Endothelial cell (in vitro differentiated cells): ENCODE measurements at regions not wholly inside any gene's neighbourhood (a gene's known extent, or its start where the extent isn't known, plus 50 kb on each side); places are given as distances from the start of the nearest gene placed in this dataset.

Experiments
- DNase-seq: peaks from one replicate; pipeline ENCODE4 v3.0.0; 2021; ENCODE audit warnings: low spot score
- H3K27ac Mint-ChIP-seq: one replicate; pipeline ENCODE4 v1.8.0; 2021; ENCODE audit warnings: mixed read lengths, inconsistent platforms; ENCODE audit not compliant: unreplicated experiment
- H3K27me3 Mint-ChIP-seq: one replicate; pipeline ENCODE4 v1.8.0; 2021; ENCODE audit warnings: mild to moderate bottlenecking, moderate library complexity, mixed read lengths, inconsistent platforms; ENCODE audit not compliant: unreplicated experiment
- H3K36me3 Mint-ChIP-seq: one replicate; pipeline ENCODE4 v1.8.0; 2021; ENCODE audit warnings: mild to moderate bottlenecking, low read depth, mixed read lengths, inconsistent platforms; ENCODE audit not compliant: unreplicated experiment
- H3K4me1 Mint-ChIP-seq: one replicate; pipeline ENCODE4 v1.8.0; 2021; ENCODE audit warnings: mild to moderate bottlenecking, mixed read lengths, inconsistent platforms; ENCODE audit not compliant: unreplicated experiment
- H3K4me3 Mint-ChIP-seq: one replicate; pipeline ENCODE4 v1.8.0; 2021; ENCODE audit warnings: mild to moderate bottlenecking, mixed read lengths, inconsistent platforms; ENCODE audit not compliant: unreplicated experiment
- H3K9me3 Mint-ChIP-seq: one replicate; pipeline ENCODE4 v1.8.0; 2021; ENCODE audit warnings: mixed read lengths, inconsistent platforms; ENCODE audit not compliant: unreplicated experiment
- CTCF ChIP-seq: fragments of 200-600 bp; sonication (generic); IDR thresholded peaks from one replicate; pipeline ENCODE4 v1.5.0; 2021; ENCODE audit warnings: antibody characterized with exemption; ENCODE audit not compliant: unreplicated experiment

- TF ChIP-seq CTCF = no peak
- Mint-ChIP-seq H3K36me3 (no peaks in the 10 kb centered on the region), H3K4me1 (no peaks in the 10 kb centered on the region), H3K9me3 (peaks cover 5% of the 10 kb centered on the region), H3K4me3 (no peak overlapping the region), H3K27me3 (peaks cover 5% of the 10 kb centered on the region), H3K27ac (no peak overlapping the region)
- DNase-seq = no peak
Measured at GRCh38 chr4:72631296-72631695, 62.3 kb upstream of the ADAMTS3 start.

DNA sequence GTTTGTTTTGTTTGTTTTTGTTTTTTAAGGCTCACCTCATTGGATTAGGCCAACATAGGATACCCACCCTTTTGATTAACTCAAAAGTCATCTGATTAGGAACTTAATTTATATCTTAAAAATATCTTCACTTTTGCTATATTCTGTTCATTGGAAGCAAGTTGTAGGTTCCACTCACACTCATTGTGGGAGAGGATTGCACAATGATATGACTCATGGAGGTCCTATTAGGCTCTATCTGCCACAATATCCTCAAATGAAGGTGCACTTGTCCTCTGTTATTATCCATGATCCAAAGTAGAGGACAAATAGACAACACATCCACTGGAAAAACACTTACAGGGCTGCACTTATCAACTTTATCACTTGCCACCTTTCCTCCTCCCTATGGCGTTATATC lies 60.5 kb upstream of the ADAMTS3 start:
- H3K4me3 Mint-ChIP-seq = no peak overlapping the region
- TF ChIP-seq CTCF = no peak
- H3K4me1 Mint-ChIP-seq = no peaks in the 10 kb centered on the region
- peaks cover 1% of the 10 kb centered on the region for H3K27me3 Mint-ChIP-seq
- H3K9me3 Mint-ChIP-seq = no peaks in the 10 kb centered on the region
- no peak for DNase-seq
- H3K27ac Mint-ChIP-seq = no peak overlapping the region
- no peaks in the 10 kb centered on the region for H3K36me3 Mint-ChIP-seq

GRCh38 chr4:72627723-72628122 lies 58.7 kb upstream of the ADAMTS3 start:
- H3K27ac Mint-ChIP-seq = no peak overlapping the region
- no peak overlapping the region for H3K4me3 Mint-ChIP-seq
- H3K4me1 Mint-ChIP-seq = no peaks in the 10 kb centered on the region
- no peak for DNase-seq
- H3K36me3 Mint-ChIP-seq = no peaks in the 10 kb centered on the region
- peaks cover 1% of the 10 kb centered on the region for H3K27me3 Mint-ChIP-seq
- no peaks in the 10 kb centered on the region for H3K9me3 Mint-ChIP-seq
- no peak for TF ChIP-seq CTCF
